ENCODE measurements at regions not wholly inside any gene's neighbourhood (a gene's known extent, or its start where the extent isn't known, plus 50 kb on each side); places are given as distances from the start of the nearest gene placed in this dataset.
A peak's percentile ranks its signal among the peaks of the same experiment; 100 is the strongest.
"Not testable (repeated sequence)": the region's sequence is repeated elsewhere in the genome, so short reads cannot be mapped to it uniquely, and the experiment has no call there.

GRCh38 chr2:173715441-173715840, 249.7 kb downstream of the SP3 start:
- DNase-seq (ENCODE audit: low read depth) = peak; percentile 29
- in situ Hi-C loops (cut with HindIII; ENCODE audit: low sequenced_read_pairs) = no loop called here
- TF ChIP-seq, protein P1, sequence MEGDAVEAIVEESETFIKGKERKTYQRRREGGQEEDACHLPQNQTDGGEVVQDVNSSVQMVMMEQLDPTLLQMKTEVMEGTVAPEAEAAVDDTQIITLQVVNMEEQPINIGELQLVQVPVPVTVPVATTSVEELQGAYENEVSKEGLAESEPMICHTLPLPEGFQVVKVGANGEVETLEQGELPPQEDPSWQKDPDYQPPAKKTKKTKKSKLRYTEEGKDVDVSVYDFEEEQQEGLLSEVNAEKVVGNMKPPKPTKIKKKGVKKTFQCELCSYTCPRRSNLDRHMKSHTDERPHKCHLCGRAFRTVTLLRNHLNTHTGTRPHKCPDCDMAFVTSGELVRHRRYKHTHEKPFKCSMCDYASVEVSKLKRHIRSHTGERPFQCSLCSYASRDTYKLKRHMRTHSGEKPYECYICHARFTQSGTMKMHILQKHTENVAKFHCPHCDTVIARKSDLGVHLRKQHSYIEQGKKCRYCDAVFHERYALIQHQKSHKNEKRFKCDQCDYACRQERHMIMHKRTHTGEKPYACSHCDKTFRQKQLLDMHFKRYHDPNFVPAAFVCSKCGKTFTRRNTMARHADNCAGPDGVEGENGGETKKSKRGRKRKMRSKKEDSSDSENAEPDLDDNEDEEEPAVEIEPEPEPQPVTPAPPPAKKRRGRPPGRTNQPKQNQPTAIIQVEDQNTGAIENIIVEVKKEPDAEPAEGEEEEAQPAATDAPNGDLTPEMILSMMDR (IDR thresholded peaks at IDR 0.05; ENCODE audit: low read depth, low read length, missing control alignments) = no peak
- H3K4me3 ChIP-seq (ENCODE audit: low read depth, low read length) = no peak overlapping the region

DNA sequence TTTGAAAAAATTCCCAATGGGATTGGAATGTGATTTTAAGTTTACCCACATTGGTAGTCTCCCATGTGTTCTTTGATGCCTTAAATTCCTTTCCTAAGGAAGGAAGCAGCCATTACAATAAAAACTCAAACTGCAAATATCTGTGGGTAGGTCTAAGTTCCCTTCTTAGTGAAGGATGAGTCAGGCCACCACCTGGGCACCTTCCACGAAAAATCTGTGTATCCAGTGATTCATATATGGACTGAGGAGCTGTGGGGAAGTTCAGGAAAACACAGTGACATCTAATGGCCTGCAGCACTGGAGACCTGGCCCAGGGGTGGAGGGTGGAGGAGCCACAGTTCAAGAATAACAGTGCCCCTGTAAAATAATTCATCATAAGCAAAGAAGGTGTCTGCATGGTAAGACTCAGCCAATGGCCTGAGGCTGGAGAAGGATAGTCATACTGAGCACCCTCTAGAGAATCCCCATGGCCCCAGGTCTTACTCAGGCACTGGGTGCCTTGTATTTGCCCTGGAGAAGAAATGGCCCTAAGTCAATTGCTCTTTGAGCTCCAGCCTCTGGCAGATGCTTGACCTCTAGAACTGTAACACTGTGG, 248.6 kb downstream of the SP3 start:
- H3K4me3 ChIP-seq (ENCODE audit: low read depth, low read length) = no peak overlapping the region
- in situ Hi-C loops (cut with HindIII; ENCODE audit: low sequenced_read_pairs) = no loop called here
- TF ChIP-seq, protein P1 (IDR thresholded peaks at IDR 0.05; ENCODE audit: low read depth, low read length, missing control alignments) = no peak
- no peak for DNase-seq (ENCODE audit: low read depth)

GRCh38 chr2:173719471-173719870, 245.7 kb downstream of the SP3 start:
- TF ChIP-seq, protein P1 (IDR thresholded peaks at IDR 0.05; ENCODE audit: low read depth, low read length, missing control alignments) = no peak
- no peak for DNase-seq (ENCODE audit: low read depth)
- in situ Hi-C loops (cut with HindIII; ENCODE audit: low sequenced_read_pairs) = no loop called here

GRCh38 chr2:173720306-173720705, 244.9 kb downstream of the SP3 start:
- no peak overlapping the region for H3K4me3 ChIP-seq (ENCODE audit: low read depth, low read length)
- TF ChIP-seq, protein P1 (IDR thresholded peaks at IDR 0.05; ENCODE audit: low read depth, low read length, missing control alignments) = no peak
- in situ Hi-C loops (cut with HindIII; ENCODE audit: low sequenced_read_pairs) = no loop called here
- DNase-seq (ENCODE audit: low read depth) = no peak

More at GRCh38 chr2:173719471-173719870, 245.7 kb downstream of the SP3 start:
- no peak overlapping the region for H3K4me3 ChIP-seq (ENCODE audit: low read depth, low read length)

- no peak overlapping the region for H3K4me3 ChIP-seq (ENCODE audit: low read depth, low read length)
- in situ Hi-C loops (cut with HindIII; ENCODE audit: low sequenced_read_pairs) = no loop called here
- TF ChIP-seq, protein P1 (IDR thresholded peaks at IDR 0.05; ENCODE audit: low read depth, low read length, missing control alignments) = no peak
- no peak for DNase-seq (ENCODE audit: low read depth)
These were observed 230.4 kb downstream of the SP3 start for GRCh38 chr2:173734797-173735196.

GRCh38 chr2:173737954-173738575, 227.1 kb downstream of the SP3 start:
- in situ Hi-C loops (cut with HindIII; ENCODE audit: low sequenced_read_pairs); H3K4me3 ChIP-seq (ENCODE audit: low read depth, low read length); DNase-seq (ENCODE audit: low read depth): not testable (repeated sequence)

GRCh38 chr2:173739006-173739405, 226.2 kb downstream of the SP3 start:
- in situ Hi-C loops (cut with HindIII; ENCODE audit: low sequenced_read_pairs) = no loop called here
- H3K4me3 ChIP-seq (ENCODE audit: low read depth, low read length) = no peak overlapping the region
- no peak for DNase-seq (ENCODE audit: low read depth)
- TF ChIP-seq, protein P1 (IDR thresholded peaks at IDR 0.05; ENCODE audit: low read depth, low read length, missing control alignments) = no peak

Data from astrocyte of the cerebellum (primary cell).